Parathyroid adenoma (tissue), 2 donors: ENCODE measurements at regions not wholly inside any gene's neighbourhood (a gene's known extent, or its start where the extent isn't known, plus 50 kb on each side); places are given as distances from the start of the nearest gene placed in this dataset.
"Not testable (repeated sequence)": the region's sequence is repeated elsewhere in the genome, so short reads cannot be mapped to it uniquely, and the experiment has no call there.

ENCODE experiments used
- H2AFZ ChIP-seq: fragments of 300-600 bp; sonication (generic); one replicate; pipeline ENCODE4 v1.7.0; 2017; ENCODE audit warnings: antibody characterized with exemption, mild to moderate bottlenecking
- H3K27ac ChIP-seq: fragments of 300-600 bp; sonication (generic); one replicate; pipeline ENCODE4 v1.7.0; 2017
- H3K27me3 ChIP-seq: fragments of 300-600 bp; sonication (generic); one replicate; pipeline ENCODE4 v1.7.0; 2017; ENCODE audit warnings: low read length; ENCODE audit not compliant: control insufficient read depth, insufficient read depth
- H3K36me3 ChIP-seq: fragments of 300-600 bp; sonication (generic); one replicate; pipeline ENCODE4 v1.7.0; 2017; ENCODE audit warnings: low read length; ENCODE audit not compliant: control insufficient read depth, insufficient read depth
- H3K4me1 ChIP-seq: fragments of 300-600 bp; sonication (generic); one replicate; pipeline ENCODE4 v1.7.0; 2017; ENCODE audit warnings: control low read depth
- H3K4me2 ChIP-seq: fragments of 300-600 bp; sonication (generic); one replicate; pipeline ENCODE4 v1.7.0; 2017; ENCODE audit warnings: low read length
- H3K4me3 ChIP-seq: fragments of 300-600 bp; sonication (generic); one replicate; pipeline ENCODE4 v1.7.0; 2017; ENCODE audit warnings: low read depth, low read length
- H3K79me2 ChIP-seq: fragments of 300-600 bp; sonication (generic); one replicate; pipeline ENCODE4 v1.7.0; 2017; ENCODE audit warnings: control low read depth
- H3K9ac ChIP-seq: fragments of 300-600 bp; sonication (generic); one replicate; pipeline ENCODE4 v1.7.0; 2017; ENCODE audit warnings: mild to moderate bottlenecking
- H3K9me3 ChIP-seq: fragments of 300-600 bp; sonication (generic); one replicate; pipeline ENCODE4 v1.7.0; 2017; ENCODE audit warnings: low read length; ENCODE audit not compliant: control insufficient read depth
- TF ChIP-seq, protein P1 (sequence below): fragments of 300-600 bp; sonication (generic); IDR thresholded peaks from one replicate; pipeline ENCODE4 v1.7.0; 2017; ENCODE audit warnings: antibody characterized with exemption, mild to moderate bottlenecking
- donor health status: primary hyperparathyroidism.

DNA sequence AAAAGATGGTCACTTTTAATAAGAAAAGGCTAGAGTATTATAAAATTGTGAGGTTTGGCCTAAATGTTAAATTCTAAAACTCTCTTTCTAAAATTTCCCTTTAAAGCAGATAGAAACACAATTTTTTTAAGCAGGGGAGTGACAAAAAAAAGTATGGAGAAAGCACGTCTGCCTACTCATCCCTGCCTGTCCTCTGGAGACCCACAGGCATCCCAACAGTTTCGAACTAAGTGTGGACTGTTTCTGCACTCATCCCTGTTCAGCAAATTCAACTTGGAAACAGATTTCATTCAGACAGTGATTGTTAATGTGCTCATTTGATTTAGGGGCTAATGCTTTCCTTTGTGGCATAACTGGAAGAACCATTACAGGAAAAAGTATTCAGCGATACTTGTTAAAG is 192.6 kb upstream of the CXCL12 start:
- H3K79me2 ChIP-seq = no peaks in the 10 kb centered on the region
- TF ChIP-seq, protein P1, sequence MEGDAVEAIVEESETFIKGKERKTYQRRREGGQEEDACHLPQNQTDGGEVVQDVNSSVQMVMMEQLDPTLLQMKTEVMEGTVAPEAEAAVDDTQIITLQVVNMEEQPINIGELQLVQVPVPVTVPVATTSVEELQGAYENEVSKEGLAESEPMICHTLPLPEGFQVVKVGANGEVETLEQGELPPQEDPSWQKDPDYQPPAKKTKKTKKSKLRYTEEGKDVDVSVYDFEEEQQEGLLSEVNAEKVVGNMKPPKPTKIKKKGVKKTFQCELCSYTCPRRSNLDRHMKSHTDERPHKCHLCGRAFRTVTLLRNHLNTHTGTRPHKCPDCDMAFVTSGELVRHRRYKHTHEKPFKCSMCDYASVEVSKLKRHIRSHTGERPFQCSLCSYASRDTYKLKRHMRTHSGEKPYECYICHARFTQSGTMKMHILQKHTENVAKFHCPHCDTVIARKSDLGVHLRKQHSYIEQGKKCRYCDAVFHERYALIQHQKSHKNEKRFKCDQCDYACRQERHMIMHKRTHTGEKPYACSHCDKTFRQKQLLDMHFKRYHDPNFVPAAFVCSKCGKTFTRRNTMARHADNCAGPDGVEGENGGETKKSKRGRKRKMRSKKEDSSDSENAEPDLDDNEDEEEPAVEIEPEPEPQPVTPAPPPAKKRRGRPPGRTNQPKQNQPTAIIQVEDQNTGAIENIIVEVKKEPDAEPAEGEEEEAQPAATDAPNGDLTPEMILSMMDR = no peak
- H3K9ac ChIP-seq = no peak overlapping the region
- no peak overlapping the region for H3K27ac ChIP-seq
- no peaks in the 10 kb centered on the region for H3K27me3 ChIP-seq
- no peak overlapping the region for H3K4me3 ChIP-seq
- H3K4me1 ChIP-seq = no peaks in the 10 kb centered on the region
- H3K9me3 ChIP-seq = no peaks in the 10 kb centered on the region
- H2AFZ ChIP-seq = no peak overlapping the region
- no peaks in the 10 kb centered on the region for H3K36me3 ChIP-seq
- H3K4me2 ChIP-seq = no peak overlapping the region

DNA sequence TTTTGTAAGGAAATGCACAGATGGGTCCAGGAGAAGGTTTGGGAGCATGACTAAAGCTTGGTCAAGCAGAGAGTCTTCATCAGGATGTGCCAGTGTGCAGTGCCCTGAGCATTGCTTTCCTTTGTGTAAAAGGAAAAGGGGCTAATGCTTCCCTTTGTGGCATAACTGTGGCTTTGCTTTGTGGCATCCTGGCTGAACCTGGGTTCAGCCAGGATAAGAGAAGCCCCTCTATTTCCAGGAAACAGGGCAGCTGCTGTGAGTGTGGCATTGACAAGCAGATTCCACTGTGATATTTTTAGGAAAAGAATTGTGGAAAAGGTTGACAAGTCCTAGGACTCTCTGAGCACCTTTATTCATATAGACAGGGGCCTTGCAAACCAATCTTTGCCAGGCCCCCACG is 193.4 kb upstream of the CXCL12 start:
- H3K4me1 ChIP-seq = no peaks in the 10 kb centered on the region

DNA sequence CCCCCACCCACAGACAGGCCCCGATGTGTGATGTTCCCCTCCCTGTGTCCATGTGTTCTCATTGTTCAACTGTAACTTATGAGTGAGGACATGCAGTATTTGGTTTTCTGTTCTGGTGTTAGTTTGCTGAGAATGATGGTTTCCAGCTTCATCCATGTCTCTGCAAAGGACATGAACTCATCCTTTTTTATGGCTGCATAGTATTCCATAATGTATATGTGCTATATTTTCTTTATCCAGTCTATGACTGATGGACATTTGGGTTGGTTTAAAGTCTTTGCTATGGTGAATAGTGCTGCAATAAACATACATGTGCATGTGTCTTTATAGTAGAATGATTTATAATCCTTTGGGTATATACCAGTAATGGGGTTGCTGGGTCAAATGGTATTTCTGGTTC is 194.1 kb upstream of the CXCL12 start:
- not testable (repeated sequence) for H3K9ac ChIP-seq, H3K27ac ChIP-seq, H3K4me1 ChIP-seq, H2AFZ ChIP-seq, H3K4me2 ChIP-seq, H3K4me3 ChIP-seq, H3K9me3 ChIP-seq, H3K79me2 ChIP-seq, H3K27me3 ChIP-seq, H3K36me3 ChIP-seq

More for the DNA sequence above, 193.4 kb upstream of the CXCL12 start:
- no peaks in the 10 kb centered on the region for H3K36me3 ChIP-seq
- H3K27ac ChIP-seq = no peak overlapping the region
- no peak overlapping the region for H3K4me3 ChIP-seq
- no peak overlapping the region for H2AFZ ChIP-seq
- TF ChIP-seq, protein P1 = no peak
- no peaks in the 10 kb centered on the region for H3K79me2 ChIP-seq
- H3K9ac ChIP-seq = no peak overlapping the region
- no peaks in the 10 kb centered on the region for H3K27me3 ChIP-seq
- H3K4me2 ChIP-seq = no peak overlapping the region
- H3K9me3 ChIP-seq = no peaks in the 10 kb centered on the region

DNA sequence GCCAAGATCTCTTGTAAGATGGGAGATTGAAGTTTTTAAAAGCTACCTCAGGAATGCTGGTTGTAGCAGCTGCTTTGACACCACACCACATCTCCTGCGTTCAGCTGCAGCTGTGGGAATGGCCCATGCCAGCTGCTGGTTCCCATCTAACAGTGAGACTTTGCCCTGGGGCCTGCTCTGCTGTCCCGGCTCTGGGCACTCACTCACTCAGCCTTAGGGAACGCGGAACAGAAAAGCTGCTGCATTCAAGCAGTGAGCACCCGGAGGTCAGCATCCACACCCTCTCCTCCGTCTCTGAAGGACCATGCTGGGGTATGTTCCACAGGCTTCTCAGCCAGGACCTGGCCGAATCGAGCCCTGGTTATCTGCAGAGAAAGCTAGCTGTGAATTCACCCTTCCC is 197.1 kb upstream of the CXCL12 start:
- H3K4me1 ChIP-seq = no peaks in the 10 kb centered on the region
- H3K9ac ChIP-seq = no peak overlapping the region
- H3K27me3 ChIP-seq = no peaks in the 10 kb centered on the region
- H3K27ac ChIP-seq = no peak overlapping the region
- no peak overlapping the region for H3K4me2 ChIP-seq
- H3K36me3 ChIP-seq = no peaks in the 10 kb centered on the region
- no peak overlapping the region for H3K4me3 ChIP-seq
- TF ChIP-seq, protein P1 = no peak
- no peak overlapping the region for H2AFZ ChIP-seq
- H3K79me2 ChIP-seq = no peaks in the 10 kb centered on the region
- no peaks in the 10 kb centered on the region for H3K9me3 ChIP-seq

DNA sequence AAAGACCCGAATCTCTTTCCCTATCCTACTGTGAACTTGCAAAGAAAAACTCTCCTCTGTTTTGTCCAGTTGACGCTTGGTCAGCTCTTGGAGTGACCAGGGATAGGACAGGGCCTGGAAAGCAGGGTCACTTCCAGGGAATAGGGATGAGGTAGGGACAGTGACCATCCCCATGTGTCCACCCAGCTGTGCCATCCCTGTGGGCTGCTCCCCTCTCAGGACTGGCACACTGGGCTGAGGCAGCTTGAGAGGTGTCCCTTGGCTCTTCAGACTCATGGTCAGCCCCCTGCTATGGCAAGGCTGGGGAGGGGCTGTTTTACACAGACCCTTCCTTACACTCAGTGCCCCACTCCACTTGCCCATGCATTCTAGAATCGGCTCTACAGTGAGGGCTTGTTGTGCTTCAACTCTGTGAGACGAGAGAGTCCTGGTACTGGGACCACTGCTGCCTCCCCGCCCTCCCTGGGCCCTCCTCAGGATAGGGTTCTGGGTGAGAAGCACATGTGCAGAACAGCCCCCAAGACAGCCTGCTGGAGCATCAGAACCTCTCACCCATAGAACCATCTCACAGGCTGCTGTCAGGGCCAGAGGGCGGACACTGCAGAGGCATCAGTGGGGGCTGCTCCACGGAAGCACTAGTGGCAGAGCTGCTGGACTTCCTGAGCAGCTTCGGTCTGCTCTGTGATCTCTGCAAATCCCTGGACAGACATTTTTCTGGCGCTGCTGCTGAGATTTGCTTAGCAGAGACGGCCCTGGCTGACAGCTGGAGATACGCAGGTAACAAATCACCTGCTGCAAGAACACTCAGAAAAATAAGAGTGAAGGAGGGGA is 202.8 kb upstream of the CXCL12 start:
- TF ChIP-seq, protein P1 = no peak
- Histone ChIP-seq H3K4me3 (no peak overlapping the region), H3K9me3 (no peaks in the 10 kb centered on the region), H2AFZ (no peak overlapping the region), H3K4me2 (no peak overlapping the region), H3K4me1 (no peaks in the 10 kb centered on the region), H3K27ac (no peak overlapping the region), H3K9ac (no peak overlapping the region), H3K27me3 (no peaks in the 10 kb centered on the region), H3K36me3 (no peaks in the 10 kb centered on the region), H3K79me2 (no peaks in the 10 kb centered on the region)
